ENCODE measurements at regions not wholly inside any gene's neighbourhood (a gene's known extent, or its start where the extent isn't known, plus 50 kb on each side); places are given as distances from the start of the nearest gene placed in this dataset.

GRCh38 chr5:130268489-130268888 lies 364.2 kb downstream of the CHSY3 start:
- H3K27ac Mint-ChIP-seq = no peak overlapping the region
- H3K36me3 Mint-ChIP-seq = no peaks in the 10 kb centered on the region
- ChIA-PET POLR2A (no interaction called here), CTCF (no interaction called here)
- H3K9me3 Mint-ChIP-seq = no peaks in the 10 kb centered on the region; the same call in 1 of the 2 replicates
- H3K4me3 Mint-ChIP-seq = no peak overlapping the region
- DNase-seq (ENCODE audit: low spot score) = no peak
- no peaks in the 10 kb centered on the region for H3K4me1 Mint-ChIP-seq
- no peak for TF ChIP-seq ARID4B (CRISPR knock-in tag; IDR thresholded peaks at IDR 0.05; ENCODE audit: borderline replicate concordance)
- peaks cover 69% of the 10 kb centered on the region for H3K27me3 Mint-ChIP-seq (ENCODE audit: low read depth)
- no peak for ATAC-seq

GRCh38 chr5:130267926-130268325 lies 363.7 kb downstream of the CHSY3 start:
- Mint-ChIP-seq H3K9me3 (no peaks in the 10 kb centered on the region; the same call in 1 of the 2 replicates), H3K4me1 (no peaks in the 10 kb centered on the region), H3K4me3 (no peak overlapping the region), H3K27me3 (ENCODE audit: low read depth) (peaks cover 69% of the 10 kb centered on the region), H3K27ac (no peak overlapping the region), H3K36me3 (no peaks in the 10 kb centered on the region)
- ATAC-seq = no peak
- ChIA-PET POLR2A (no interaction called here), CTCF (no interaction called here)
- DNase-seq (ENCODE audit: low spot score) = no peak
- TF ChIP-seq FOXK1 (CRISPR knock-in tag; IDR thresholded peaks at IDR 0.05) = no peak
- TF ChIP-seq RELA (CRISPR knock-in tag; IDR thresholded peaks at IDR 0.05; ENCODE audit: borderline replicate concordance) = no peak
- TF ChIP-seq STAT6 (CRISPR knock-in tag; conservative IDR thresholded peaks at IDR 0.05; ENCODE audit: low read depth) = no peak
- no peak for TF ChIP-seq ZNF263 (CRISPR knock-in tag; IDR thresholded peaks at IDR 0.05; ENCODE audit: low read depth)
- TF ChIP-seq ZNF232 (CRISPR knock-in tag; IDR thresholded peaks at IDR 0.05) = no peak
- TF ChIP-seq NR1H2 (CRISPR knock-in tag; IDR thresholded peaks at IDR 0.05) = no peak
- no peak for TF ChIP-seq IRF1 (CRISPR knock-in tag; IDR thresholded peaks at IDR 0.05)
- no peak for TF ChIP-seq ZNF317 (CRISPR knock-in tag; IDR thresholded peaks at IDR 0.05; ENCODE audit: borderline replicate concordance, low read depth)
- TF ChIP-seq PREB (CRISPR knock-in tag; IDR thresholded peaks at IDR 0.05; ENCODE audit: borderline replicate concordance) = no peak
- no peak for TF ChIP-seq HMGXB4 (CRISPR knock-in tag; IDR thresholded peaks at IDR 0.05)
- TF ChIP-seq ZNF219 (CRISPR knock-in tag; IDR thresholded peaks at IDR 0.05; ENCODE audit: borderline replicate concordance) = no peak
- no peak for TF ChIP-seq ZNF671 (CRISPR knock-in tag; IDR thresholded peaks at IDR 0.05)
- no peak for TF ChIP-seq FOXP4 (CRISPR knock-in tag; IDR thresholded peaks at IDR 0.05)
- TF ChIP-seq ZBTB21 (CRISPR knock-in tag; IDR thresholded peaks at IDR 0.05; ENCODE audit: borderline replicate concordance) = no peak
- TF ChIP-seq RORB (CRISPR knock-in tag; IDR thresholded peaks at IDR 0.05) = no peak
